GM12875 (cell line): ENCODE measurements at regions not wholly inside any gene's neighbourhood (a gene's known extent, or its start where the extent isn't known, plus 50 kb on each side); places are given as distances from the start of the nearest gene placed in this dataset.

Source experiments
- H3K4me3 ChIP-seq: one replicate; pipeline ENCODE4 v1.5.1; 2011; ENCODE audit warnings: low read depth, low read length, control low read depth
- TF ChIP-seq, protein P1 (sequence below): IDR thresholded peaks from 2 replicates; pipeline ENCODE4 v1.5.1; 2011; ENCODE audit warnings: low read depth, mild to moderate bottlenecking, control low read depth, inconsistent platforms, low read length, moderate library complexity, borderline replicate concordance; ENCODE audit not compliant: insufficient read depth

DNA sequence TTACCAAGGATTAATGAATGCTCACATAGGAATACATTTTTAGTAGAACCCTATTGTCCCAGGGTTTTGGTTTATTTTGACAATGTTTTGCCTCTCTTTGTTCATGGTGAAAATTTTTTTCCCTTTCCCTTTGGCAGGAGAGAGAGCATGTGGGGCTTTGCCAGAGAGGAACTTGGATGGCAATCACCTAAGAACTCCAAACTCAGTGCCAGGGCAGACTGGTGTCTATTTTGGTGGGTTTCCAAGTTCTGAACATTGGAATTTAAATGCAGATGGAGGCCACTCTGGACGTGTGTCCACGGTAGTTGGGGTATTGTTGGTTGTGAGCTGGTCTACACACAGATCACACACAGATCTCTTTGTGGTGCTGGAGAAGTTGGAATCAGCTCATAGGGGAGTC lies 2091.1 kb upstream of the PIK3C3 start:
- no peak overlapping the region for H3K4me3 ChIP-seq
- TF ChIP-seq, protein P1, sequence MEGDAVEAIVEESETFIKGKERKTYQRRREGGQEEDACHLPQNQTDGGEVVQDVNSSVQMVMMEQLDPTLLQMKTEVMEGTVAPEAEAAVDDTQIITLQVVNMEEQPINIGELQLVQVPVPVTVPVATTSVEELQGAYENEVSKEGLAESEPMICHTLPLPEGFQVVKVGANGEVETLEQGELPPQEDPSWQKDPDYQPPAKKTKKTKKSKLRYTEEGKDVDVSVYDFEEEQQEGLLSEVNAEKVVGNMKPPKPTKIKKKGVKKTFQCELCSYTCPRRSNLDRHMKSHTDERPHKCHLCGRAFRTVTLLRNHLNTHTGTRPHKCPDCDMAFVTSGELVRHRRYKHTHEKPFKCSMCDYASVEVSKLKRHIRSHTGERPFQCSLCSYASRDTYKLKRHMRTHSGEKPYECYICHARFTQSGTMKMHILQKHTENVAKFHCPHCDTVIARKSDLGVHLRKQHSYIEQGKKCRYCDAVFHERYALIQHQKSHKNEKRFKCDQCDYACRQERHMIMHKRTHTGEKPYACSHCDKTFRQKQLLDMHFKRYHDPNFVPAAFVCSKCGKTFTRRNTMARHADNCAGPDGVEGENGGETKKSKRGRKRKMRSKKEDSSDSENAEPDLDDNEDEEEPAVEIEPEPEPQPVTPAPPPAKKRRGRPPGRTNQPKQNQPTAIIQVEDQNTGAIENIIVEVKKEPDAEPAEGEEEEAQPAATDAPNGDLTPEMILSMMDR = no peak

DNA sequence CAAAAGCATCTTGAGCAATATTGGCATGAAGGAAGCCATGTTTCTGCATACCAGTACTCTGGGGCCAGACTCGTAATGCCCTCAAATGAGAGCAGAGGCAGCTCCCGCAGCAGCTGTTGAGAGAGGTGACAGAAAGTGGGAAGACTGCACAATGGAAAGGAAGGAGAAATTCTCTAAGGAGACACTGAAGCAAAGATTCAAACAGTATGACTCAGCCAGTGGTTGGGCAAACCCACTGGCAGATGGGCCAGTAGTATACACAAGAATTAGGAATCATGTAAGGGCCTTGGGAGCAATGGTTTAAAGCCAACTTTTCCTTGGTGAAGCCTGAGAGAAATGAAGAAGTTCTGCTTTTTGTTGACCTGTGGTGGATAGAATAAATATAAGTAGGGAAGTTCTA lies 2092.7 kb upstream of the PIK3C3 start:
- TF ChIP-seq, protein P1 = no peak
- H3K4me3 ChIP-seq = no peak overlapping the region

DNA sequence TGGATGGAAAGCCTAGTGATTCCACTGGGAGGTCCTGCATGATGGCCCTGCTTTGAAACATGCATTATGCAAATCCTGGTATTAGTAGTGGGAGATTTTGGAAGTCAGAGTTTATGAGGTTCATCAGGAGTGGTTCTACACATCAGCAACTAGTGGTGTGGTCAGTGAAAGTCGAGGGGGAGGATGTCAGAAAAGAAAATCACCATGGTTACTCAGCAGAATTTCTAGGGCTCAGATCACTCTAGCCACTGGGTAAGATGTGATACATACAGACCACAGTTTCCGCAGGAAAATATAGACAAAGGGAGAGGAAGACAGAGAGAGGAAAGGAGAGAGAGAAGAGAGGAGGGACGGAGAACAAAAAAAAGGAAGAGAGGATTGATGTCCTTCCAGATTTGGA lies 2100.7 kb upstream of the PIK3C3 start:
- TF ChIP-seq, protein P1 = no peak
- H3K4me3 ChIP-seq = no peak overlapping the region

DNA sequence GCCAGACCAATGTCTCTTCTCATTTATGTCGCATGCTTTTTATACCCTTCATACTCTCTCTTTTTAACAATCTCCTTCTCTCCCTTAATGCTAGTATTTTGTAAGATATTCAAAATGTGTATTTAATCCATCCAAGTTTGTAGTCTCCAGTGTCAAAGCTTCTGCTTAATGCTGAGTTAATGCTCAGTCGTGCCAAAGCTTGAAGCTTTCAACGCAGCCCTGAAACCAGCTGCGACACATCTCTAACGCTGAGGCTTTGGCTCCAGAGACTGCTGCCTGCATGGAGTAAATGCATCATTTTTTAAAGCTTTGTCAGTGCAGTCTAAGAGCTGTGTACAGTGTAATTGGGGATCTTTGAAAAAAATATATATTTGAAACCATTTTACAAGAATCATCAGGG lies 2108.8 kb upstream of the PIK3C3 start:
- TF ChIP-seq, protein P1 = no peak

DNA sequence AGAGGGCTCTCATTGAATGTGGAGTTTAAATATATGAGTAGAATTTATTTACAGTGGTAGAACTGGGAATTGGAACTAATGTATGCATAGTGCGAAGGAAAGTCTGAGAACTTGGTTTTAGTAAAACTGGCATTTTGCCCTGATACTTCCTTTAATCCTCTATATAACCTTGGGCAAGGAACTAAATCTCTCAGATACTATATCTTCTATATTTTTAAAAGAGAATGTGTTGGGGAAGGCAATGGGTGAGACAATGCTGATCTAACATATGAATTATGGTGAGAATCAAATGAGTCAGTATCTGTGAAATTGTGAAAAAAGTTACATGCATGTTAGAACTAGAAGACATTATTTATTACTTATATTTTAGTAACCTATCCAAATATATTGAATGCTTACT lies 2109.4 kb upstream of the PIK3C3 start:
- no peak overlapping the region for H3K4me3 ChIP-seq
- TF ChIP-seq, protein P1 = no peak

More for the DNA sequence above, 2108.8 kb upstream of the PIK3C3 start:
- no peak overlapping the region for H3K4me3 ChIP-seq

DNA sequence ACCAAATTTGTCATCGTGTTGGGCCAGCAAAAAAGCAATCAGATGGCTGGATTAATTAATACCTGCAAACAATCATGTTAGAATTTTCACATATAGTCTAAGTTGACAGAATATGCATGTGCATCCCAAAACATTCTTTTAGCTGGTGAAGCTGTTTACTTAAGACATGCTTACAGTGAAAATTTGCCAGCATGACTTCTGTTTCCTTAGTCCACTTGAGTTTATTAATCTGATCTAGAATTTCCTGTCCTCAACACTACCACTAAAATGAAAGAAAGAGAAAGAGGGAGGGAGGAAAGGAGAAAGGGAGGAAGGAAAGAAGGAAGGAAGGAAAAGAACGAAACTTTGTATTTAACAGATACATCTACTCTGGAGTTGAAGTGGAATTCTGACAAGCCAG lies 2109.9 kb upstream of the PIK3C3 start:
- H3K4me3 ChIP-seq = no peak overlapping the region
- TF ChIP-seq, protein P1 = no peak

DNA sequence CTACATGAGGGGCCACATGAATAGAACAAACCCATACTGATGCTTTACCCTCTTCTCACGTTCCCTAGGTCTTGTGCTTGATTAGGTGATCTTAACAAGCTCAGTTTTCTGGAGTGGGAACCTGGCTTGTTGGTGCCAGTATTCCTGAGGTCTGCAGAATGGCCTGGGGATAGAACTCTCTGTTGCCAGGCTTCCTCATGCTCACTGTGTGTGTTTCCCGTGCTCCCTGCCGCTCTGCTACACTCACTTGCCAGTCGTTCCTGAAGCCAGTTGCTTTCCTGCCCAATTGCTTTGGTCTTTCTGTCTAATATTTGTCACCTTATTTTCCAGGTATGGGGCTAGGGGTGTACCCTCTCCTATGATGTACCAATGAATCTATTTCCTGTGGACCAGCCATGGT lies 2111.5 kb upstream of the PIK3C3 start:
- TF ChIP-seq, protein P1 = no peak
- no peak overlapping the region for H3K4me3 ChIP-seq
